GDM1 (cell line): ENCODE measurements at regions not wholly inside any gene's neighbourhood (a gene's known extent, or its start where the extent isn't known, plus 50 kb on each side); places are given as distances from the start of the nearest gene placed in this dataset.

Experiments
- DNase-seq: peaks from one replicate; lab custom pipeline; 2025; lab: John Stamatoyannopoulos, UW

DNA sequence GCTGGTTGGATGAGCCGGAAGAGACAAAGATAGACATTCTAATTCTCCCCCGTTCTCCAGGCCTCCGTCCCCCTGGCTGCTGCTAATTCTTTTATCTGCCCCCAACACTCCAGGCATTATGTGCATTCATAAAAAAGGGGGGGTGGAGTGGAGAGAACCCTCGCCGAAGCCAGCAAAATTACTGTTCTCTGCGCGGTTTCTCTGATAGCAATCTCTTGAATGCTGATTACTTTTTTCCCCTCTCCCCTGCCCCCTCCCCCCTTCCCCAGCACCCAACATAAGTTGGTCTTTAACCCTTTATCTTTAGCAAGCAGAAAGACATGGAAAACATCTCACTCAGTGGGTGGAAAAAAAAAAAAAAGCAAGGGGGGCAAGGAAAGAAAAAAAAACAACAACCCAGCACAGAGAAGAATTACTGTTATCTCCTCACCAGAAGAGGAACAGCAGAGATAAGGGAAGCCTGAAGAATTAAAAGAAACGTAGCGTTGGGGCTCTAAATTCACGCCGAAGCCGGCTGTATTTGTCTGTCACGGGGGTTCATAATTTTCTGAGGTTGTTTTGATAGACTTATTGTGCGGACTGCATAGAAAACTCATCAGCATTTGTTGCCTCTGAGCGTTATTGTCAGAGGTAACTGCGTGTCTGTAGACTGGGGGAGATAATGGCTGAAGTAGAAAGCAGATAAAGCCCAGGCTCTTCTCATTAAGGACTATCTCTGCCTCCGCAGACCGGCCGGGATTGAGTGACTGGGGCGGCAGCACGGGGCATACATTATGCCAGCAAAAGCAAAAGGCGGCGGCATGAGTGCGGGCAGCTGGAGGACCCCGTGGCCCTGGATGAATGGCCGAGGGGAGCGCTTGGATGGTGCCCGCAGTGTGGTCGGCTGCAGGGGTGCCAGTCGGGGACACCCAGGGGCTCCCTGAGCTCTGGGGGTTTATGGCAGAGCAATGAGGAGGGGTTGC is 126.9 kb downstream of the MRM1 start:
- DNase-seq = no peak

DNA sequence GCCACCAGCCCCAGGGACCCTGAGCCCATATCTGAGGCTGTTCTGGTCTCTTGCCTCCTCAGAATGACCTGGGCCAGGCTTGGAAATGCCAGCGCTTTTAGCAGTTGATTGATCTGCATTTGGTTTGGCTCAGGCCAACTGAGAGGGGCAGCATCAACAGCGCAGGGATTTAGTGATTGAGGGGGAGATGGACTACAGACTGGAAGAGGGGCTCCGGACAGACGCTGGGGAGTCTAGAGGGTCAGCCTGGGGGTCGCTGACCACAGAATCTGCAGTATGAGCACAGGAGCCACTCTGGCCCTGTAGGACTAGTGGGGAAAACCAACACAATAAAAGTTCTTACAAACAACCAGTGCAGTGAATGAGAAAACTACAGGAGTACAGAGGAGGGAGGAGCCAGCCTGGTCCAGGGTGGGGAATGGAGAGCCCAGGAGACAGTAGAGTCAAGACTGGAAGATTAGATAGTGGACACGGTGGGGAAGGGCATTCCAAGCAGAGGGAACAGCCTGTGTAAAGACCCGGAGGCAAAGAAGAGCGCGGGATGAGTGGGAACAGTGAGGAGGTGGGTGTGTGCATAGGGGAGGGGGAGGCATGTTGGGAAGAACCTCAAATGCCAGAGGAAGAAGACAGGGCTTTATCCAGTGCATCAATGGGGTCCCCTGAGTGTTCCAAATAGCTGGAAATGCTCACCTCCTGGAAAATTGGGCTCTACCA is 128.9 kb downstream of the MRM1 start:
- no peak for DNase-seq

DNA sequence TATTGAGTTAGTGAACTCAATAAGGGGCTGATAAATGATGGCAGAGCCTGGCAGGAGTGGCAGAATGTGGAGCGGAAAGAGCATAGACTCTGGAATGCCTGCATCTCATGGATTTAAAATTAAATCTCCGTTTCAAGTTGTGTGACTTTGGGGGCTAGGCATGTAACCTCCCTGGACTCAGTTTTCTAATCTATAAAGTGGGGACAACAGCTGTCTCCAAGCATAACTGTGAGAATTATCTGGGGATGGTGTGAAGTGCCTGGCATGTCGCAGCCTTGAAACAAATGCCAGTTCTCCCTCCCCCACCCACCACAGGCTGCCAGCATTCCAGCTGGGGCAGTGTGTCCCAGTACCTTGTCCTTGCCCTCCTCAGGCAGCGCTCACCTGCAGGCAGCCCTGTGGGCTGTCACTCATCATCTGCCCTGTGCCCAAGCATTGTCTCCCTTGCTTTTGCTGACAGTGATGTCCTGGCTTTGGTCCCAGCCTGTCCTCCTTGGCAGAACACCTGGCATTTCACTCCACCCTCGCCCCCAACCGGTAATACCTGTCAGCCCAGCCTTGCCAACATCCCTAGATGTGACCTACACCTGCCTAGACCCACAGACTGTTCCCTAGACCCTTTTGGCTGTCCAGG is 129.6 kb downstream of the MRM1 start:
- no peak for DNase-seq

DNA sequence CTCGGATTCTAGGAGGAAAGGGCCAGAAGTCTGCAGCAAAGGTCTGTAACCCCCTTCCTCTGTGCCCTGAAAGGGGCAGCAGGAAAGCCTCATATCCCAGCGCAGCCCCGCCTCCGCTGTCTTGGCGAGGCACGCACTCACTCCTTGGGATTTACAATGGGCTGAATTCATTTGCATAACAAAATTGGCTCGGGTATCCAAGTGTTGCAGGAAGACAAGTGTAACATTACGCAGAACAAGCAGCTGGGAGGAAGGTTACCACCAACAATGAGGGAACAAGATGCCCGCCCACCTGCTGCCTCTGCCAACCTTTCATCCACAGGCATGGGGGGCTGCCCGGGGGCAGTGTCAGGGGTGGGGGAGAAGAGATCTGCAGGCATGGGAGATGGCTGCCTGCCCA is 130.4 kb downstream of the MRM1 start:
- DNase-seq = no peak

DNA sequence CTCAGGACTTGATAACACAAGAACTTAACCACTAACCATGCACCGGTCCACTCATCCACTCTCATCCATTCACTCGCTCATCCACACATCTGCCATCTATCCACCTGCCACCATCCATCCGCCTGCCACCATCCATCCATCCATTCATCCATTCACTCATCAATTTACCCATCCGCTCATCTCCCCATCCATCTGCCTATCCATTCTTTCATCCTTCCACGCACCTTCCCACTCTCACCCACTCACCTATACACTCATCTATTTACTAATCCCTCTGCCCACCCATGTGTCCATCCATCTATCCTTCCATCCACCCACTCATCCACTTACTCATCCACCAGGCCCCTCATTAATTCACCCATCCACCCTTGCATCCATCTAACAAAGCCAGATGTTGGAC is 131.0 kb downstream of the MRM1 start:
- DNase-seq = no peak

DNA sequence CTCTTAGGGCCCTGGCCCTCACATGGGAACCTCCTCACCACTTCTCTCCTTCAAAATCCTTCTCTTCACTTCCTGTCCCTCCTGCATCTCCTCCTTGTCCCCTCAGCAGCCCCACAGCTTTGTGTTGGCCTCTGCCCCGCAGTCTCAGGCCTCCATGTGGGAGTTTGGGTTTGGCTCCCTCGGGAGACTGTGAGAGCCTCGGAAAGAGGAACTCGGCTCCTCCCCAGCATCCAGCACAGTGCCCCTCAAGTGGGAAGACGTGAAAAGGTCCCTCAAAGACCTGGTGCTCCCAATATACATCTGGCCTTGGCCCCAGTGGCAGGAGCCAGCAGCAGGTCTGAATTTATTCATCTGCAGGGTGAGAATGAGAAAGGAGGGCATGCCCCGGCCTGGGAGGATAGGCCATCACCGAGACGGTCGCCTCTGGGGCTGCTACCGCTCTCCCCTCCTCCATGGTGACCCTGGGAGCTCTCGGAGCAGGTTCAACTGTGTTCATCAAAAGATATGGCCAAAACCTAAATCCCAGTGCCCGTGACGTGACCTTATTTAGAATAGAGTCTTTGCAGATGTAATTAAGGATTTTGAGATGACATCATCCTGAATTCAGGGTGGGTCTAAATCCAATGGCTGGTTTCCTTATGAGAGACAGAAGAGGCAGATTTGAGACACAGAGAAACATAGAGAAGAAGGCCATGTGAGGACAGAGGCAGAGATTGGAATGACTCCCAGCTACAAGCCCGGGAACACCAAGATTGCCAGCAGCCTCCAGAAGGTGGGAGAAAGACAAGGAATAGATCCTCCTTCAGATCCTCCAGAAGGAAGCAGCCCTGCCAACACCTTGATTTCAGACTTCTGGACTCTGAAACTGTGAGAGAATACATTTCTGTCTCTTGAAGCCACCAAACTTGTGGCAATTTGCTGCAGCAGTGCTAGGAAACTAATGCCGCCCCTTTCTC is 135.1 kb downstream of the MRM1 start:
- DNase-seq = no peak

DNA sequence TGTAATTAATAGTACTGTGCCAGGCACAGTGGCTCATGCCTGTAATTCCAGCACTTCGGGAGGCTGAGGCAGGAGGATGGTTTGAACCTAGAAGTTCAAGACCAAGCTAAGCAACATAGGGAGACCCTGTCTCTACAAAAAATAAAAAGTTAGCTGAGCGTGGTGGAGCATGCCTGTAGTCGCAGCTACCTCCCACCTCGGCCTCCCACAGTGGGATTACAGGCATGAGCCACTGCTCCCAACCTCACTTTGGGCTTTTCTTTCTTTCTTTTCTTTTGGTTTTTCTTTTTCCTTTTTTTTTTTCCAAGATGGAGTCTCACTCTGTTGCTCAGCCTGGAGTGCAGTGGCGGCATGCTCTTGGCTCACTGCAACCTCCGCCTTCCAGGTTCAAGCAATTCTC is 137.8 kb downstream of the MRM1 start:
- DNase-seq = no peak

DNA sequence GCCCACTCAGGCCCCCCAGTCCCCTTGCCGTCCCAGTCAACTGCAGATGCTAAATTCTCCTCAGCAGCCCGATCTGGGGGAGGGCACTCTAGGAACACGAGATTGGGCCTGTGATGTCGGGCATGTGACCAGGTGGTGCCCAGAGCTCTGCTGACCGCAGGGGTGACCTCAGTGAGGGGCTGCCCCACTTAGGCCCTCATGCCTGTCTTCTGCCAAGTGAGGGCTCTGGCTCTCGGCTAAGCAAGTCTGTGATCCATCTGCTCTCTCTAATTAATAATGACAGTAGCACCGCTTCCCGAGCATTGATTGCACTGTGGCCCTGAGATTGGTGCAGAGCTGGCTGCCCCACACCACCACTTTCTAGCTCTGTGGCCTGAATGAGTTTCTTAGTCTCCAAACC is 138.8 kb downstream of the MRM1 start:
- DNase-seq = no peak

DNA sequence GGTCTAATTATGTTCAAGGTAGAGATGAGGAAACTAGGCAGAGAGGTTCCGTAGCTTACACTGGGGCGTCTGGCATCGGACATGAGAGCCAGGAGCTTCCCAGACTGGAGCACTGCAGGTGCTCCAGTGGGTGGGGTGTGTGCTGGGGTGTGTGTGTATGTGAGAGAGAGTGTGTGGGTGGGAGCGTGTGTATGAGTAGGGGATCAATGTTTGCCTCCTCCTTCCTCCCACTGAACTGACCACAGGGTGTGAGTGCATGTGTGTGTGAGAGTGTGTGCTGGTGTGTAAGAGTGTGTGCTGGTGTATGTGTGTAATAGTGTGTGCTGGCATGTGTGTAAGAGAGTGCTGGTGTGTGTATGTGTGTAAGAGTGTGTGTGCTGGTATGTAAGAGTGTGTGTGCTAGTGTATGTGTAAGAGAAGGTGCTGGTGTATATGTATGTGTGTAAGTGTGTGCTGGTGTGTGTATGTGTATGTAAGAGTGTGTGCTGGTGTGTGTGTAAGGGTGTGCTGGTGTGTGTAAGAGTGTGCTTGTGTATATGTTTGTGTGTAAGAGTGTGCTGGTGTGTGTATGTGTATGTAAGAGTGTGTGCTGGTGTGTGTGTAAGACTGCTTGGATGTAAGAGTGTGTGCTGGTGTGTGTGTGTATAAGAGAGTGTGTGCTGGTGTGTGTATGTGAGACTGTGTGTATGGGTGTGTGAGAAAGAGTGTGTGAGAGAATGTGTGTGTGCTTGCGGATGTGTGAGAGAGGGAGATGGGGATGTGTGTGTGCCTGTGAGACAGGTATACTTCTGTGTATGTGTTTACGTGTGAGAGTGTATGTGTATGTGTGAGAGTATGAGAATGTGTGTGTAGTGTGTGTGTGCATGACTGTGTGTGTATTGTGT is 139.9 kb downstream of the MRM1 start:
- no peak for DNase-seq

DNA sequence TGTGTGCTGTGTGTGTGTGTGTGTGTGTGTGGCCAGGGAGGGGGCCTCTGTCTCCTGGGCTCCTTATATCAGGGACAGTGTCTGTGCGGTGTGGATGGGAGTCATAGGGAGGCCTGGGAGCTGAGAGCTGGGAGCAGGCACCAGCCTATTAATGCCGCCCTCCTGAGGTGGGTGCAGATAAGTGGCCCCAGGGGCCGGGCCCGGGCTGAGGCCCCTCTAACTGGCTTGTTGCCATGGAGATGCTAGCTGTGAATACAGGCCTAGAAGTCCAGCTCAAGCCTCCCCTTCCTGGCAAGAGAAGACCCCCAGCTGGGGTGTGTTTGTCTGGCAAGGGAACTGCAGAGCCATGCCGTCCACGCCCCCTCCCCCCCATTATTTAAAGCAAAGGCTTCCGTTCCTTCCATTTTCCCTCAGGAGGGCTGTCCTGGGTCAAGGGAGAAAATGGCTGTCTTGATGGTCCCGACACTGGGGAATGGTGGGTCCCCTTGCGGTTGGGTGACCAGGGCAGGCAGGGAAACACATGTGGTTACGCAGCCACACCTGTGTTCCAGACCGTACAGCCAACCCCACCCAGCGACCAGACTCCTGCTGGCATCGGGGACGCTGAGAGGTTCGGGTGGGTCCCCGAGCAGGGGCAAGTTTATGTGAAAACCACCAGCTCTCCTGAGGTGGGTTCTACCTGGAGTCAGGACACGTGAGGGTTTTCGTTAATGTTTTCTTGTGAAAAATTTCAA is 141.1 kb downstream of the MRM1 start:
- no peak for DNase-seq

DNA sequence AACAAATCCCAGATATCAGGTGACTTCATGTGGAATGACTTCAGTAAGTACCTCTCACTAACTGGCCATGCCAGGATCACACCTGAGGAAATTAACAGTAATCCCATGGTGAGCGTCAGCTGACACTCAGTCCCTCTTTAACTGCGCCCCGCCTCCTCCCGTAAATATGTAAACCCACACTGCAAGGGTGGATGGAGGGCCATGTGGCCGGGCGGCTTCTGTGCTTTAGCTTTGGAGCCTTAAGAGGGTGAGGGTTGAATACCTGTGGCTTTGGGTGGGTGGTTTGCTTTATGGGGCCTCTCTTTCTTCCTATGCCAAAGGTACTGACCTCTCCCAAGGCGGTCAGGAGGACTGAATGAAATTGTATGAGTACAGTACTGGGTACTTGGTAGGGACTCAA is 141.7 kb downstream of the MRM1 start:
- DNase-seq = no peak

DNA sequence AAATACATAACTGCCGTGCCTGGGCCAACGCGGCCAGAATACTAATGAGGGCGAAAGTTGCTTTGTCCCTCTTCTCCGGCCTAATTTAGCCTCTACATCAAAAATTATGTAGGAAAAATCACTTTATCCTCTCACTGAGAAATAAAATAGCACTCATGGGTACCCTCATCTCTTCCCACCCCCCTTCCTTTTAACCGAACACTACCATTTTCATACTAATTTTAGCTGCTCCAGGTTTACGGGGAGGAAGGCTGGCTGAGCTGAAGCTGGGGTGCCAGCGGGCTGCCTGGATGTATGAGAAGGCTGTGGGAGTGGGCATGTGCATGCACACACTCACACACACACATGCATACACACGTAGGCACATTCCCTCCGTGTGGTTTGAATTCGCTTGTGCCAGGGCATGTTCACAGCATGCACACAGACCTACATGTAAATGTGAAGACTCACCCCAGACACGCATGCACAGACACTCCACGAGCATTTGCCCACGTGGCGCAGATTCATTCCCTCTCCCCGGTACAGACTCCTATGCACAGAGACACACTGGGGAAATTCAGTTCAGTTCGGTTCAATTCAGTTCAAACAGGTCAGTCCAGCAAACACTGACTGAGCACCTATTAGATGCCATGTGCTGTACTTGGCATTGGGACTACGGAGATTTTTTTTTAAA is 145.1 kb downstream of the MRM1 start:
- DNase-seq = no peak

DNA sequence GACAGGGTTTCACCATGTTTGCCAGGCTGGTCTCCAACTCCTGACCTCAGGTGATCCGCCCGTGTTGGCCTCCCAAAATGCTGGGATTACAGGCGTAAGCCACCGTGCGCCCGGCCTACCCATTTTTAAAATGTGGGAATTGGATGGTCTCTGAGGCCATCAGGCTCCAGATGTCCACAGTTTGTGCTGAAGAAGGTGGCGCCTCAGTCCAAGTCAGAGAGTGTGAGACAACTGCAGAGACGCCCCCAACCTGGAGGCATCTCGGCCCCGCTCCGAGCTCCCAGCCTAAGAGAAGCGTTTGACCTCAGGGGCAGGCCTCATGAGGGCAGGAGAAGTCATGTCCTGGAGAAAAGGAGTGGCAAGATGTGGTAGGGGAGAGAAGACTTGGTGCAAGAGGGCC is 146.5 kb downstream of the MRM1 start:
- no peak for DNase-seq

DNA sequence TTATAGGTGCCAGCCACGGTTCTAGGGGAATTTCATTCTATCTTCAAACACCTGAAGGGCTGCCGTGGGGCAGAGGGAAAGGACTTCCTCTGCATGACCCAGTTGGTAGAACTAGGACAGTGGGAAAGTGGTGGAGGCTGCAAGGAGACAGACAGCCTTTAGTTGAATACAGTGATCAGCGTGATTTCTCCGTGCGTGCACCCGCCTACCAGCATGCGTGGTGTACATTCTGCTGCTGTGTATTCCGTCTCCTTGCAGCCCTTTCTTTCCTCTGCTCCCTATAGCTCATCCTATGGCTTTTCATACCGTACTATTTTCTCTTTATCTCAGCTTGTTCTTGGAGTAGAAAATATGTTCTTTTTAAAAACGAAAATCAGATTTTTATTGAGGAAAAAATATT is 146.9 kb downstream of the MRM1 start:
- no peak for DNase-seq

DNA sequence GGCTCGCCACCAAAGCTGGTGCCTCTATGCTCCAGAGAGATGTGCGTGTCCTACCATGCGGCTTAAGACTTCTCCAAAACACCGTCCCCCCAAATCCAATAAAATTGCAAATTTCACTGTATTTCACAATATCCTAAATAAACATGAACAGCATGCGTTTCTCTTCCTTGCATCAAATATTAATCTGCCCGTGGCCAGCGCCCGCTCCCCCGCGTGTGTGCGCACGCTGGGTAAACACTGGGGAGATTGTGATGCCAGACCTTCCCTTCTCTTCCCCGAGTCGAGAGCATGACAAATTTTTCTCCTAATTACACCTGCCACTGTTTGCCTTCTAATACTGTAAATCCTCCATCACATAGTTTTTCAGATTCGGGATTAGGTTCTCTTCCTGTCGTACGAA is 148.1 kb downstream of the MRM1 start:
- DNase-seq = no peak

DNA sequence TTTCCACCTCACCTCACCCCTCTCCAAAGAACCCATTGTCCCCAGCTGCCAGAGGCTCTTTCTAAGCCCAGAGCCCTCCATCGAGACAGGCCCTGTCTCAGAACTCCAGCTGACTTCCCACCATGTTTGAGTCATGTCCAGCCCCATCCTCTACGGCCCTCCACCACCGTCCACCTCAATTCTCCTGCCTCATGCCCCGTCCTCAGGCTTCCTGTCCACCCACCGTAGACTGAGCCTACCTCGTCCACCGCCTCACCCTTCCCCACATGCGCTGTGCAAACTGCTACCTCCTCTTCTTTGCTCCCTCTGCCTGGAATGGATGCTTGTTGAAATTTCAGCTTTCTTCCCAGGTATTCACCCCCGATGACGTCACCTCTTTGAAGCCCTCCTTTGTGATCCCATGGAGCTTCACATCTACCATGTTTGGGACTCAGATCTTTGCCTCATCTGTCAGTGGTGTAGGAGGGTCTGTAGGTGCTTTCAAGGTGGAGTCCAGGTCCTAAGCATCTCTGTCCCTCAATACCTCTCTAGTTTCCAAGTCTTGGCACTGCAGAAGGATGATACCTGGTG is 149.0 kb downstream of the MRM1 start:
- DNase-seq = no peak

DNA sequence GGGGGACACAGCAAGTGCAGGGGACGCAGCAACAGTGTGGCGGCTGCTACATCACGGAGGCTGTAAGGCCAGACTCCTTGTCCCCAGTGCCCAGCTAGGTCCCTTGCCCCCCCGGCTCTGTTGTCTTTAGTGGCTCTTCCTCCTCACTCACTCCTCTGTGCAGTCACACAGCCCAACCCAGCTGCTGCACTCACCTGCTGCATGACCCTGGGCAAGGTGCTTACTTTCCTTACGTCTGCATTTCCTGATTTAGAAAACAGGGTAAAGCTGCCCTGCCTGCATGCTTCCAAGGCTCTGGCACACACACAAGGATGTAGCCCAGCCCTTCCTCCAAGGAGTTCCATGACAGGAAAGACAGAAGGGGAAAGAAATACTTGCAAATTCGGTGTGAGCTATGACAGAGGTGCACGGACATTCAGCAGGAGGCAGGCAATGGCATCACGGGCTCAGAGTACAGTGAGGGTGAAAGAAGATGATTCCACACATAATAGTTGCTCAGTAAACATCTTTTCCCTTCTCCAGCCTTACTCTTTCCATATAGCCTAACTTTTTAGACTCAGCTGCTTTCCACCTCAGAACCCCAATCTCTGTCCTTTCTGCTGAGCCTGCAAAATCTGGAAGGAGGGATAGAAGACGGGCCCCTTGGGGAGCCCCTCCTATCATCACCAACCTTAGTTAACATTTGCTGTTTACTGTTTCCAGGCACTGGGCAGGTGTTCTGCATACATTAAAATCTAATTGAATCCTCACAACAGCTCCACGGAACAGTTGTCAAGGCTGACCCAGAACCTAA is 150.9 kb downstream of the MRM1 start:
- DNase-seq = no peak

DNA sequence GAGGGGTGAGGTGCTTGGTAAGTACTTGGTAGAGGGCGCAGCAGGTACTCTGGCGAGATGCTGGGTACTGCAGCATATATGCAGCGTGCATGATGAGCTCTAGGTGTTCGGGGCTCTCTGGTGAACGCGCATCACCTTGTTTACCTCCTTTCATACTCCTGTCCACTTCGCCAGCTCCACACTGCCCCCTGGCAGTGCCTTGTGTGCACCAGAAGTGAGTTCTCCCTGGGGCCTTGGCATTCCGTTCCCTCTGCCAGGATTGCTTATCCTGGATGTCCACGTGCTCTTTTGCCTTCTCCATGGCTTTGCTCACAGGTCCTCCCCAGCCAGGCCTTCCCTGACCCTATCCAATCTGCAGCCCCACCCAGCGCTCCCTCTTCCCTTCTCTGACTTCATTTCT is 154.2 kb downstream of the MRM1 start:
- no peak for DNase-seq
